ENCODE measurements at regions not wholly inside any gene's neighbourhood (a gene's known extent, or its start where the extent isn't known, plus 50 kb on each side); places are given as distances from the start of the nearest gene placed in this dataset.

DNA sequence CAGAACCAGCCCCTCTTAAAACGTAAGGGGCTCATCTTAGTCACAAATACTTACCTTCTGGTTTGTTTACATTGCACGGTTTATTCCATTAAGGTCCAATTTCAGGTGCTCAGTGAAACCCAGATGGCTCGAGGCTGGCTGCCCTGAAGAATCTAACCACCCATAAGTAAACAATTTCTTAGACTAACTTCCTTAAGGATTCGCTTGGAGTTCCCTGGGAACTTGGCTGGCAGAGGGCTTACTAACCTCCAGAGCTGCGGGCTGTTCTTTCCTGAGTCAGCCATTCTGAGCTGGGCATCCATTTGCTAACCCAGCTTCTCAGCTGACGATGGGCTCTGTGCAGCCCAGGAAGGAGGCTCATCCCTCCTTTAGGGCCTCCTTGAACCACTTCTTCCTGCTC, 262.1 kb downstream of the FGF9 start:
- TF ChIP-seq, protein P1, sequence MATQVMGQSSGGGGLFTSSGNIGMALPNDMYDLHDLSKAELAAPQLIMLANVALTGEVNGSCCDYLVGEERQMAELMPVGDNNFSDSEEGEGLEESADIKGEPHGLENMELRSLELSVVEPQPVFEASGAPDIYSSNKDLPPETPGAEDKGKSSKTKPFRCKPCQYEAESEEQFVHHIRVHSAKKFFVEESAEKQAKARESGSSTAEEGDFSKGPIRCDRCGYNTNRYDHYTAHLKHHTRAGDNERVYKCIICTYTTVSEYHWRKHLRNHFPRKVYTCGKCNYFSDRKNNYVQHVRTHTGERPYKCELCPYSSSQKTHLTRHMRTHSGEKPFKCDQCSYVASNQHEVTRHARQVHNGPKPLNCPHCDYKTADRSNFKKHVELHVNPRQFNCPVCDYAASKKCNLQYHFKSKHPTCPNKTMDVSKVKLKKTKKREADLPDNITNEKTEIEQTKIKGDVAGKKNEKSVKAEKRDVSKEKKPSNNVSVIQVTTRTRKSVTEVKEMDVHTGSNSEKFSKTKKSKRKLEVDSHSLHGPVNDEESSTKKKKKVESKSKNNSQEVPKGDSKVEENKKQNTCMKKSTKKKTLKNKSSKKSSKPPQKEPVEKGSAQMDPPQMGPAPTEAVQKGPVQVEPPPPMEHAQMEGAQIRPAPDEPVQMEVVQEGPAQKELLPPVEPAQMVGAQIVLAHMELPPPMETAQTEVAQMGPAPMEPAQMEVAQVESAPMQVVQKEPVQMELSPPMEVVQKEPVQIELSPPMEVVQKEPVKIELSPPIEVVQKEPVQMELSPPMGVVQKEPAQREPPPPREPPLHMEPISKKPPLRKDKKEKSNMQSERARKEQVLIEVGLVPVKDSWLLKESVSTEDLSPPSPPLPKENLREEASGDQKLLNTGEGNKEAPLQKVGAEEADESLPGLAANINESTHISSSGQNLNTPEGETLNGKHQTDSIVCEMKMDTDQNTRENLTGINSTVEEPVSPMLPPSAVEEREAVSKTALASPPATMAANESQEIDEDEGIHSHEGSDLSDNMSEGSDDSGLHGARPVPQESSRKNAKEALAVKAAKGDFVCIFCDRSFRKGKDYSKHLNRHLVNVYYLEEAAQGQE (IDR thresholded peaks at IDR 0.05; ENCODE audit: insufficient read depth in 1 of 2, low read depth in 2 of 2, low read length in 2 of 2) = no peak
- no peak for TF ChIP-seq TAF1 (IDR thresholded peaks at IDR 0.05; ENCODE audit: borderline replicate concordance, insufficient read depth, low read length)
- no peak for TF ChIP-seq POLR2AphosphoS5 (IDR thresholded peaks at IDR 0.05; ENCODE audit: low read depth, low read length)
- TF ChIP-seq SIN3A (IDR thresholded peaks at IDR 0.05; ENCODE audit: borderline replicate concordance, insufficient read depth, low read length) = no peak
- no peak for TF ChIP-seq FOXP2 (optimal IDR thresholded peaks at IDR 0.05; ENCODE audit: borderline replicate concordance, extremely low read depth, extremely low read length, insufficient read depth)

DNA sequence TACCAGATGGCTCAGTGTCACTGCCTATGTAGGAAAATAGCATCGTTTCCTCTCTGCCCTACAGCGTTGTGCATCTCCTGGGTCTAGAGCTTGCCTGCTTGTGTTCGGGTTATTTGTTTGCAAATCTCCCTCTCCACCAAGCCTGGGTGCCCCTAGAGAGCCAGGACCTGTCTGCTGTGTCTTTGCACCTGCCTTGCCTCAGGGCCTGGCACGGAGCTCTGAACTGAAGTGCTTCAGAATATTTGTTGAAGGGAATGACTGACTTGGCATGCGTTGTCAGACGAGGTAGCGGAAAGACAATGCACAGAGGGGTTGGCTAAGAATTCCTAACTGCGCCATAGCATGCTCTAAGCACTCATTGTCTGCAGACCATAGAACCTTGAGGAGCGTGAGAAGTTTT, 263.4 kb downstream of the FGF9 start:
- no peak for TF ChIP-seq FOXP2 (optimal IDR thresholded peaks at IDR 0.05; ENCODE audit: borderline replicate concordance, extremely low read depth, extremely low read length, insufficient read depth)
- no peak for TF ChIP-seq SIN3A (IDR thresholded peaks at IDR 0.05; ENCODE audit: borderline replicate concordance, insufficient read depth, low read length)
- TF ChIP-seq, protein P1 (IDR thresholded peaks at IDR 0.05; ENCODE audit: insufficient read depth in 1 of 2, low read depth in 2 of 2, low read length in 2 of 2) = no peak
- no peak for TF ChIP-seq POLR2AphosphoS5 (IDR thresholded peaks at IDR 0.05; ENCODE audit: low read depth, low read length)
- TF ChIP-seq TAF1 (IDR thresholded peaks at IDR 0.05; ENCODE audit: borderline replicate concordance, insufficient read depth, low read length) = no peak

DNA sequence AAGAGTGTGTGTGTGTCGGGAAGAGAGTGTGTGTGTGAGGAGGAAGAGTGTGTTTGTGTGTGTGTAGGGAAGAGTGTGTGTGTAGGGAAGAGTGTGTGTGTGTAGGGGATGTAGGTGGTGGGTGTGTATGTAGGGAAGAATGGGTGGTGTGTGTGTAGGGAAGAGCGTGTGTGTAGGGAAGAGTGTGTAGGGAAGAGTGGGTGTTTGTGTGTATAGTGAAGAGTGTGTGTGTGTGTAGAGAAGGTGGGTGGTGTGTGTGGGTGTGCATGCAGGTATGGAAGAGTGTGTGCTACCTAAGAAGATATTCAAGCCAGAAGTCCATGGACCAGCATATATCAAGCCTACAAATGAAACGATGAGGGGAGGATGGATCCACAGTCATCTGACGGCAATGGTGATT, 265.8 kb downstream of the FGF9 start:
- no peak for TF ChIP-seq SIN3A (IDR thresholded peaks at IDR 0.05; ENCODE audit: borderline replicate concordance, insufficient read depth, low read length)
- TF ChIP-seq FOXP2 (optimal IDR thresholded peaks at IDR 0.05; ENCODE audit: borderline replicate concordance, extremely low read depth, extremely low read length, insufficient read depth) = no peak
- TF ChIP-seq, protein P1 (IDR thresholded peaks at IDR 0.05; ENCODE audit: insufficient read depth in 1 of 2, low read depth in 2 of 2, low read length in 2 of 2) = no peak

DNA sequence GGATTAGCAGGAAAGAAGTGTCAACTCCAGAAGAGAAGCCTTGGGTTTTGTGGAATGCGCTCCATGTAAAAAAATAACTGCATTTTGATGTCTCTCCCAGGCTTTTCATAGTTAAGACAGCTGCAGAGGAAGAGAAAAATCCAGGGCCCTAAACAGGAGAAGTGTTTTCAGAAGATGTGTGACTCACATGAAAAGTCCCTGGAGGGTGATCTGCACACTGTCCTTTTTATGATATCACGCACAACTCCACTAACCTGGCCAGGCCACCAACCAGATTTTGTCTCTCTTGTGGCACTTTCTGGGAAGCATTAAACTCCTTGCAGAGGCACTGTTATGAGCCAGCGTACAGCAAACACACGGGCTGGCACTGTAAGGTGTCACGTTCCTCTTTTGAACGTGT, 267.3 kb downstream of the FGF9 start:
- TF ChIP-seq FOXP2 (optimal IDR thresholded peaks at IDR 0.05; ENCODE audit: borderline replicate concordance, extremely low read depth, extremely low read length, insufficient read depth) = no peak
- no peak for TF ChIP-seq POLR2AphosphoS5 (IDR thresholded peaks at IDR 0.05; ENCODE audit: low read depth, low read length)
- TF ChIP-seq SIN3A (IDR thresholded peaks at IDR 0.05; ENCODE audit: borderline replicate concordance, insufficient read depth, low read length) = no peak
- TF ChIP-seq, protein P1 (IDR thresholded peaks at IDR 0.05; ENCODE audit: insufficient read depth in 1 of 2, low read depth in 2 of 2, low read length in 2 of 2) = no peak
- TF ChIP-seq TAF1 (IDR thresholded peaks at IDR 0.05; ENCODE audit: borderline replicate concordance, insufficient read depth, low read length) = no peak

DNA sequence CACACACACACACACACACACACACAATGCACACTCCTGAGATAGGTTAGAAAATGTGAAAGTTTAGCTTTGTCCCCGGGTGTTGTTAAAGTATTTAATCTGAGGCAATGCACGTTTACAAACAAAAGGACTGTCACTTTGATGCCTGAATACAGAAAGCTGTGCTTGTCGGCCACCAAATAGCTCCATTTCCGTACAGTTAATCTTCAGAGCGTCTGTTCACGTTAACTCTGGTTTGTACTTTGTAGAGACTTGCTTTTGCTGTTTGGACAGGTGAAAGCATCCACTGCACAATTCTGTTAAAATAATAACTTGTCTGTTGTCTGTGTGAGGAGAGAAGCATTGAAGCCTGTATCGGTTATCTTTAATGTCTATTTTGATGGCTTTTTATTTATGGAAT, 267.8 kb downstream of the FGF9 start:
- TF ChIP-seq SIN3A (IDR thresholded peaks at IDR 0.05; ENCODE audit: borderline replicate concordance, insufficient read depth, low read length) = no peak
- TF ChIP-seq, protein P1 (IDR thresholded peaks at IDR 0.05; ENCODE audit: insufficient read depth in 1 of 2, low read depth in 2 of 2, low read length in 2 of 2) = no peak
- TF ChIP-seq TAF1 (IDR thresholded peaks at IDR 0.05; ENCODE audit: borderline replicate concordance, insufficient read depth, low read length) = no peak
- TF ChIP-seq POLR2AphosphoS5 (IDR thresholded peaks at IDR 0.05; ENCODE audit: low read depth, low read length) = no peak
- no peak for TF ChIP-seq FOXP2 (optimal IDR thresholded peaks at IDR 0.05; ENCODE audit: borderline replicate concordance, extremely low read depth, extremely low read length, insufficient read depth)
